Transverse colon (tissue), 3 donors: ENCODE measurements at regions not wholly inside any gene's neighbourhood (a gene's known extent, or its start where the extent isn't known, plus 50 kb on each side); places are given as distances from the start of the nearest gene placed in this dataset.

Source experiments
- POLR2A ChIP-seq: fragments of 450-650 bp; IDR thresholded peaks from one replicate; pipeline ENCODE4 v1.6.1; 2016; ENCODE audit warnings: antibody characterized with exemption, mild to moderate bottlenecking, moderate library complexity
- TF ChIP-seq, protein P1 (sequence below), 5 experiments: fragments of 200-600 bp in 3 of 5; fragments of 450-650 bp in 2 of 5; sonication (generic) in 3 of 5; IDR thresholded peaks; 1 replicate in 2 of 5; 2 replicates in 3 of 5; pipeline ENCODE4 v1.5.1; 2016 to 2017; ENCODE audit warnings: antibody characterized with exemption in 5 of 5, inconsistent platforms in 3 of 5, mild to moderate bottlenecking in 2 of 5, moderate library complexity in 1 of 5

DNA sequence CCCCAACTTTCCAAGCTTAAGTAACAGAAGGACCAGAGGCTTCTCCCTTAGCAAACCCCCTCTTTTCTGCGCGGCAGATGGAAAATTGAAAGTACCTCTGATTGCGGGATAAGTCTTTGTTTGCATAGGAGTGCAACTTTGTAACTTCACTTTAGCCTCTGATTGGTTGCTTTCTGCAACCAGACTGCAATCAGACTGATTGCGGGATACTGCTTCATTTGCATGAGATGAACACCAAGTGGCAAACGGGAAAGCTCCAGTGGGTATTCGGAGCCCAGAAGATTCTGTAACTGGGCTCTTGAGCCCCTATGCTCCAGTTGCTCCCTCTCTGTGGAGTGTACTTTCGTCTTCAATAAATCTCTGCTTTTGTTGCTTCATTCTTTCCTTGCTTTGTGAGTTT, 260.6 kb downstream of the BAMBI start:
- TF ChIP-seq, protein P1, sequence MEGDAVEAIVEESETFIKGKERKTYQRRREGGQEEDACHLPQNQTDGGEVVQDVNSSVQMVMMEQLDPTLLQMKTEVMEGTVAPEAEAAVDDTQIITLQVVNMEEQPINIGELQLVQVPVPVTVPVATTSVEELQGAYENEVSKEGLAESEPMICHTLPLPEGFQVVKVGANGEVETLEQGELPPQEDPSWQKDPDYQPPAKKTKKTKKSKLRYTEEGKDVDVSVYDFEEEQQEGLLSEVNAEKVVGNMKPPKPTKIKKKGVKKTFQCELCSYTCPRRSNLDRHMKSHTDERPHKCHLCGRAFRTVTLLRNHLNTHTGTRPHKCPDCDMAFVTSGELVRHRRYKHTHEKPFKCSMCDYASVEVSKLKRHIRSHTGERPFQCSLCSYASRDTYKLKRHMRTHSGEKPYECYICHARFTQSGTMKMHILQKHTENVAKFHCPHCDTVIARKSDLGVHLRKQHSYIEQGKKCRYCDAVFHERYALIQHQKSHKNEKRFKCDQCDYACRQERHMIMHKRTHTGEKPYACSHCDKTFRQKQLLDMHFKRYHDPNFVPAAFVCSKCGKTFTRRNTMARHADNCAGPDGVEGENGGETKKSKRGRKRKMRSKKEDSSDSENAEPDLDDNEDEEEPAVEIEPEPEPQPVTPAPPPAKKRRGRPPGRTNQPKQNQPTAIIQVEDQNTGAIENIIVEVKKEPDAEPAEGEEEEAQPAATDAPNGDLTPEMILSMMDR (IDR thresholded peaks at IDR 0.05), result no peak
- TF ChIP-seq POLR2A, result no peak
